HEK293T (cell line): ENCODE measurements at regions not wholly inside any gene's neighbourhood (a gene's known extent, or its start where the extent isn't known, plus 50 kb on each side); places are given as distances from the start of the nearest gene placed in this dataset.

Experiments
- CTCF ChIA-PET: fragments of 350-600 bp; formaldehyde crosslinking; extraction: SDS; loops from one replicate; lab custom pipeline; 2021; ENCODE audit warnings: antibody characterized with exemption, inconsistent platforms; lab: Yijun Ruan, JAX
- POLR2A ChIA-PET: fragments of 350-600 bp; formaldehyde crosslinking; extraction: SDS; loops from one replicate; lab custom pipeline; 2020; ENCODE audit warnings: antibody characterized with exemption, inconsistent platforms; lab: Yijun Ruan, JAX
- DNase-seq: peaks from one replicate; pipeline ENCODE4 v3.0.0; 2012; ENCODE audit warnings: mixed read lengths; ENCODE audit errors: extremely low spot score
- ARNT ChIP-seq: fragments of 450-650 bp; IDR thresholded peaks from 2 replicates; pipeline ENCODE4 v1.6.1; 2017; ENCODE audit warnings: mild to moderate bottlenecking
- BHLHE40 ChIP-seq: fragments of 450-650 bp; IDR thresholded peaks from 2 replicates; pipeline ENCODE4 v1.6.1; 2016; ENCODE audit warnings: mild to moderate bottlenecking, moderate library complexity, borderline replicate concordance
- CTBP1 ChIP-seq: fragments of 450-650 bp; IDR thresholded peaks from 2 replicates; pipeline ENCODE4 v1.6.1; 2016; ENCODE audit warnings: borderline replicate concordance
- ELF4 ChIP-seq: fragments of 450-650 bp; IDR thresholded peaks from 2 replicates; pipeline ENCODE4 v1.6.1; 2017; ENCODE audit warnings: antibody characterized with exemption
- FOXA1 ChIP-seq: fragments of 450-650 bp; IDR thresholded peaks from 2 replicates; pipeline ENCODE4 v1.6.1; 2016; ENCODE audit warnings: mild to moderate bottlenecking
- FOXK2 ChIP-seq: fragments of 450-650 bp; IDR thresholded peaks from 2 replicates; pipeline ENCODE4 v1.6.1; 2016; ENCODE audit warnings: mild to moderate bottlenecking
- FOXM1 ChIP-seq: fragments of 450-650 bp; IDR thresholded peaks from 2 replicates; pipeline ENCODE4 v1.6.1; 2017; ENCODE audit warnings: mild to moderate bottlenecking, borderline replicate concordance
- HDGF ChIP-seq: fragments of 450-650 bp; IDR thresholded peaks from 2 replicates; pipeline ENCODE4 v1.6.1; 2017; ENCODE audit warnings: antibody characterized with exemption, borderline replicate concordance
- L3MBTL2 ChIP-seq: fragments of 450-650 bp; conservative IDR thresholded peaks from 2 replicates; pipeline ENCODE4 v1.6.1; 2016; ENCODE audit warnings: mild to moderate bottlenecking
- LEF1 ChIP-seq: fragments of 450-650 bp; IDR thresholded peaks from 2 replicates; pipeline ENCODE4 v1.6.1; 2017; ENCODE audit warnings: mild to moderate bottlenecking, borderline replicate concordance
- NFRKB ChIP-seq: fragments of 450-650 bp; IDR thresholded peaks from 2 replicates; pipeline ENCODE4 v1.6.1; 2016; ENCODE audit warnings: mild to moderate bottlenecking, moderate library complexity
- PKNOX1 ChIP-seq: fragments of 450-650 bp; IDR thresholded peaks from 2 replicates; pipeline ENCODE4 v1.6.1; 2016
- SP1 ChIP-seq: fragments of 450-650 bp; IDR thresholded peaks from 2 replicates; pipeline ENCODE4 v1.6.1; 2017
- SUZ12 ChIP-seq: fragments of 450-650 bp; IDR thresholded peaks from 2 replicates; pipeline ENCODE4 v1.6.1; 2016; ENCODE audit warnings: mild to moderate bottlenecking
- TARDBP ChIP-seq: fragments of 450-650 bp; IDR thresholded peaks from 2 replicates; pipeline ENCODE4 v1.6.1; 2016
- ZNF384 ChIP-seq: fragments of 450-650 bp; IDR thresholded peaks from 2 replicates; pipeline ENCODE4 v1.6.1; 2016

- POLR2A ChIA-PET, result no interaction called here
- CTCF ChIA-PET, result no interaction called here
- DNase-seq, result no peak
- no peak for TF ChIP-seq NFRKB
- no peak for TF ChIP-seq HDGF
- TF ChIP-seq ARNT, result no peak
Observed at GRCh38 chr21:23475281-23476219, 2131.7 kb downstream of the MRPL39 start.

- no peak for DNase-seq
- CTCF ChIA-PET, result no interaction called here
- POLR2A ChIA-PET, result no interaction called here
- no peak for TF ChIP-seq HDGF
- no peak for TF ChIP-seq PKNOX1
- TF ChIP-seq FOXA1, result no peak
Observed at GRCh38 chr21:23471877-23472276, 2135.4 kb downstream of the MRPL39 start.

- POLR2A ChIA-PET, result no interaction called here
- DNase-seq, result no peak
Observed at GRCh38 chr21:23463365-23463764, 2143.9 kb downstream of the MRPL39 start.

GRCh38 chr21:23455676-23456075 is 2151.6 kb downstream of the MRPL39 start:
- ChIA-PET POLR2A (no interaction called here), CTCF (no interaction called here)
- DNase-seq, result no peak
- TF ChIP-seq FOXK2, result no peak
- no peak for TF ChIP-seq LEF1
- TF ChIP-seq L3MBTL2, result no peak
- TF ChIP-seq TARDBP, result no peak
- no peak for TF ChIP-seq CTBP1
- TF ChIP-seq ELF4, result no peak
- TF ChIP-seq HDGF, result no peak
- TF ChIP-seq FOXA1, result no peak
- TF ChIP-seq ARNT, result no peak
- TF ChIP-seq ZNF384, result no peak
- no peak for TF ChIP-seq SP1

More at GRCh38 chr21:23463365-23463764, 2143.9 kb downstream of the MRPL39 start:
- no peak for TF ChIP-seq CTBP1
- no peak for TF ChIP-seq NFRKB
- no peak for TF ChIP-seq BHLHE40
- TF ChIP-seq ZNF384, result no peak
- no peak for TF ChIP-seq ELF4
- TF ChIP-seq ARNT, result no peak
- TF ChIP-seq SP1, result no peak
- no peak for TF ChIP-seq L3MBTL2
- no peak for TF ChIP-seq PKNOX1
- no peak for TF ChIP-seq HDGF
- no peak for TF ChIP-seq FOXA1
- TF ChIP-seq FOXM1, result no peak
- no peak for TF ChIP-seq FOXK2
- no peak for TF ChIP-seq SUZ12
- TF ChIP-seq LEF1, result no peak
- no peak for TF ChIP-seq TARDBP
- CTCF ChIA-PET, result no interaction called here

GRCh38 chr21:23452384-23453083 is 2154.7 kb downstream of the MRPL39 start:
- peak; percentile 18 for DNase-seq
- ChIA-PET CTCF (interaction anchor here (0.6 kb wide), 1 partner anchor 34 kb away, joined by 5 read pairs; no protein-coding TSS in a partner anchor), POLR2A (no interaction called here)
- no peak for TF ChIP-seq SUZ12
- no peak for TF ChIP-seq FOXA1
- TF ChIP-seq NFRKB, result no peak
- no peak for TF ChIP-seq L3MBTL2
- TF ChIP-seq ZNF384, result no peak
- no peak for TF ChIP-seq HDGF
- no peak for TF ChIP-seq TARDBP
- TF ChIP-seq FOXK2, result no peak
- TF ChIP-seq FOXM1, result no peak
- no peak for TF ChIP-seq LEF1
- no peak for TF ChIP-seq ARNT
- no peak for TF ChIP-seq PKNOX1
- no peak for TF ChIP-seq SP1
- TF ChIP-seq ELF4, result no peak

- no peak for TF ChIP-seq NFRKB
- TF ChIP-seq HDGF, result no peak
- no peak for TF ChIP-seq BHLHE40
- TF ChIP-seq ARNT, result no peak
- TF ChIP-seq CTBP1, result no peak
- no peak for TF ChIP-seq ZNF384
- no peak for TF ChIP-seq PKNOX1
- TF ChIP-seq L3MBTL2, result no peak
- no peak for TF ChIP-seq FOXM1
- no peak for TF ChIP-seq TARDBP
- TF ChIP-seq SUZ12, result no peak
- no peak for TF ChIP-seq FOXA1
- no peak for TF ChIP-seq ELF4
- TF ChIP-seq SP1, result no peak
- no peak for TF ChIP-seq FOXK2
- no peak for DNase-seq
- ChIA-PET CTCF (no interaction called here), POLR2A (no interaction called here)
Observed at GRCh38 chr21:23445307-23445706, 2162.0 kb downstream of the MRPL39 start.
